Activated T-cell treated with anti-CD3 and anti-CD28 coated beads, Interleukin-2, amount 50 U/mL, for 72 hours (primary cell): ENCODE measurements at regions not wholly inside any gene's neighbourhood (a gene's known extent, or its start where the extent isn't known, plus 50 kb on each side); places are given as distances from the start of the nearest gene placed in this dataset.

ENCODE experiments used
- ATAC-seq, 2 donors: fragments of 150-1000 bp; cut with Tn5 transposase; replicated peaks in 1 of 2; 2 replicates each; pipeline ENCODE4 v1.10.0; 2021; ENCODE audit warnings: moderate library complexity in 2 of 2, mild to moderate bottlenecking in 1 of 2
- DNase-seq, 2 donors: peaks; one replicate each; pipeline ENCODE4 v3.0.0; 2021 to 2022; ENCODE audit warnings: mixed read lengths in 1 of 2
- H3K27ac Mint-ChIP-seq: one replicate; pipeline ENCODE4 v1.8.0; 2022; ENCODE audit warnings: mild to moderate bottlenecking, moderate library complexity, mixed read lengths
- H3K27me3 Mint-ChIP-seq: one replicate; pipeline ENCODE4 v1.8.0; 2022; ENCODE audit warnings: low read depth, mixed read lengths
- H3K36me3 Mint-ChIP-seq, 2 donors: one replicate each; pipeline ENCODE4 v1.8.0; 2022; ENCODE audit warnings: mixed read lengths in 2 of 2, mild to moderate bottlenecking in 1 of 2; ENCODE audit not compliant: insufficient read depth in 2 of 2
- H3K4me1 Mint-ChIP-seq: one replicate; pipeline ENCODE4 v1.8.0; 2022; ENCODE audit warnings: low read depth, mixed read lengths
- H3K4me3 Mint-ChIP-seq, 2 donors: one replicate each; pipeline ENCODE4 v1.8.0; 2022; ENCODE audit warnings: mild to moderate bottlenecking in 2 of 2, mixed read lengths in 2 of 2, moderate library complexity in 2 of 2
- H3K9me3 Mint-ChIP-seq, 2 donors: one replicate each; pipeline ENCODE4 v1.8.0; 2022; ENCODE audit warnings: mixed read lengths in 2 of 2

- Mint-ChIP-seq H3K4me1 (peaks cover 10% of the 10 kb centered on the region), H3K27ac (no peak overlapping the region), H3K4me3 (no peak overlapping the region), H3K36me3 (no peaks in the 10 kb centered on the region), H3K9me3 (no peaks in the 10 kb centered on the region), H3K27me3 (no peaks in the 10 kb centered on the region)
- ATAC-seq (no peak), DNase-seq (no peak)
Observed at GRCh38 chr2:106041150-106041549, 153.0 kb downstream of the UXS1 start.

GRCh38 chr2:106039634-106040315, 154.3 kb downstream of the UXS1 start:
- peaks cover 7% of the 10 kb centered on the region for H3K4me1 Mint-ChIP-seq
- H3K27me3 Mint-ChIP-seq, result no peaks in the 10 kb centered on the region
- DNase-seq, result no peak
- H3K9me3 Mint-ChIP-seq, result no peaks in the 10 kb centered on the region
- no peak overlapping the region for H3K4me3 Mint-ChIP-seq
- ATAC-seq, result no peak
- no peaks in the 10 kb centered on the region for H3K36me3 Mint-ChIP-seq
- H3K27ac Mint-ChIP-seq, result no peak overlapping the region

GRCh38 chr2:106038601-106039375, 155.3 kb downstream of the UXS1 start:
- no peak overlapping the region for H3K4me3 Mint-ChIP-seq
- no peak overlapping the region for H3K27ac Mint-ChIP-seq
- ATAC-seq, result no peak
- H3K27me3 Mint-ChIP-seq, result no peaks in the 10 kb centered on the region
- no peak for DNase-seq
- no peaks in the 10 kb centered on the region for H3K36me3 Mint-ChIP-seq
- H3K9me3 Mint-ChIP-seq, result no peaks in the 10 kb centered on the region
- H3K4me1 Mint-ChIP-seq, result peaks cover 7% of the 10 kb centered on the region

GRCh38 chr2:106037932-106038331, 156.2 kb downstream of the UXS1 start:
- H3K4me3 Mint-ChIP-seq, result no peak overlapping the region
- H3K36me3 Mint-ChIP-seq, result no peaks in the 10 kb centered on the region
- H3K9me3 Mint-ChIP-seq, result peaks cover 0 to under 1% of the 10 kb centered on the region in 2 donors
- DNase-seq (no peak), ATAC-seq (no peak)
- H3K27ac Mint-ChIP-seq, result no peak overlapping the region
- no peaks in the 10 kb centered on the region for H3K27me3 Mint-ChIP-seq
- peaks cover 7% of the 10 kb centered on the region for H3K4me1 Mint-ChIP-seq

GRCh38 chr2:106037262-106037661, 156.8 kb downstream of the UXS1 start:
- Mint-ChIP-seq H3K36me3 (no peaks in the 10 kb centered on the region), H3K4me3 (no peak overlapping the region), H3K27me3 (no peaks in the 10 kb centered on the region), H3K9me3 (peaks cover 0 to 3% of the 10 kb centered on the region in 2 donors), H3K4me1 (peaks cover 7% of the 10 kb centered on the region), H3K27ac (no peak overlapping the region)
- DNase-seq (no peak), ATAC-seq (no peak)

- H3K36me3 Mint-ChIP-seq, result no peaks in the 10 kb centered on the region
- H3K9me3 Mint-ChIP-seq, result peaks cover 0 to 3% of the 10 kb centered on the region in 2 donors
- no peak for DNase-seq
- ATAC-seq, result no peak
- no peaks in the 10 kb centered on the region for H3K27me3 Mint-ChIP-seq
- peaks cover 20% of the 10 kb centered on the region for H3K4me1 Mint-ChIP-seq
- no peak overlapping the region for H3K27ac Mint-ChIP-seq
- no peak overlapping the region for H3K4me3 Mint-ChIP-seq
Observed at GRCh38 chr2:106034325-106034724, 159.8 kb downstream of the UXS1 start.

- no peak overlapping the region for H3K27ac Mint-ChIP-seq
- ATAC-seq (no peak), DNase-seq (no peak)
- no peaks in the 10 kb centered on the region for H3K36me3 Mint-ChIP-seq
- H3K4me1 Mint-ChIP-seq, result peaks cover 13% of the 10 kb centered on the region
- H3K4me3 Mint-ChIP-seq, result no peak overlapping the region
- H3K9me3 Mint-ChIP-seq, result peaks cover 0 to 5% of the 10 kb centered on the region in 2 donors
- no peaks in the 10 kb centered on the region for H3K27me3 Mint-ChIP-seq
Observed at GRCh38 chr2:106032676-106033075, 161.4 kb downstream of the UXS1 start.

- Mint-ChIP-seq H3K4me1 (peaks cover 25% of the 10 kb centered on the region), H3K4me3 (peak overlapping the region in 1 of 2 donors; percentile 37), H3K36me3 (no peaks in the 10 kb centered on the region), H3K9me3 (peaks cover 0 to 5% of the 10 kb centered on the region in 2 donors), H3K27me3 (no peaks in the 10 kb centered on the region), H3K27ac (no peak overlapping the region)
- peak; percentile 33 to 44 for DNase-seq
- peak; percentile 76 to 89 for ATAC-seq
Observed at GRCh38 chr2:106030287-106031268, 163.5 kb downstream of the UXS1 start.

GRCh38 chr2:106028192-106028591, 165.9 kb downstream of the UXS1 start:
- no peaks in the 10 kb centered on the region for H3K36me3 Mint-ChIP-seq
- no peak overlapping the region for H3K27ac Mint-ChIP-seq
- H3K27me3 Mint-ChIP-seq, result no peaks in the 10 kb centered on the region
- DNase-seq, result no peak
- no peak for ATAC-seq
- peaks cover 29% of the 10 kb centered on the region for H3K4me1 Mint-ChIP-seq
- H3K4me3 Mint-ChIP-seq, result no peak overlapping the region
- H3K9me3 Mint-ChIP-seq, result peaks cover 0 to 5% of the 10 kb centered on the region in 2 donors

- Mint-ChIP-seq H3K27ac (peak overlapping the region; percentile 29), H3K36me3 (no peaks in the 10 kb centered on the region), H3K4me3 (no peak overlapping the region), H3K9me3 (peaks cover 0 to 2% of the 10 kb centered on the region in 2 donors), H3K27me3 (no peaks in the 10 kb centered on the region), H3K4me1 (peaks cover 33% of the 10 kb centered on the region)
- no peak for DNase-seq
- ATAC-seq, result no peak
Observed at GRCh38 chr2:106026271-106027190, 167.6 kb downstream of the UXS1 start.

GRCh38 chr2:106025796-106026195, 168.3 kb downstream of the UXS1 start:
- no peaks in the 10 kb centered on the region for H3K36me3 Mint-ChIP-seq
- peak overlapping the region; percentile 12 for H3K27ac Mint-ChIP-seq
- H3K4me3 Mint-ChIP-seq, result no peak overlapping the region
- peaks cover 0 to 2% of the 10 kb centered on the region in 2 donors for H3K9me3 Mint-ChIP-seq
- ATAC-seq, result no peak
- peaks cover 28% of the 10 kb centered on the region for H3K4me1 Mint-ChIP-seq
- no peak for DNase-seq
- H3K27me3 Mint-ChIP-seq, result no peaks in the 10 kb centered on the region

- ATAC-seq (no peak), DNase-seq (no peak)
- Mint-ChIP-seq H3K9me3 (no peaks in the 10 kb centered on the region), H3K36me3 (no peaks in the 10 kb centered on the region), H3K27me3 (no peaks in the 10 kb centered on the region), H3K4me1 (peaks cover 21% of the 10 kb centered on the region), H3K4me3 (no peak overlapping the region), H3K27ac (no peak overlapping the region)
Observed at GRCh38 chr2:106021662-106022028, 172.5 kb downstream of the UXS1 start.
